ENCODE measurements at regions not wholly inside any gene's neighbourhood (a gene's known extent, or its start where the extent isn't known, plus 50 kb on each side); places are given as distances from the start of the nearest gene placed in this dataset.

DNA sequence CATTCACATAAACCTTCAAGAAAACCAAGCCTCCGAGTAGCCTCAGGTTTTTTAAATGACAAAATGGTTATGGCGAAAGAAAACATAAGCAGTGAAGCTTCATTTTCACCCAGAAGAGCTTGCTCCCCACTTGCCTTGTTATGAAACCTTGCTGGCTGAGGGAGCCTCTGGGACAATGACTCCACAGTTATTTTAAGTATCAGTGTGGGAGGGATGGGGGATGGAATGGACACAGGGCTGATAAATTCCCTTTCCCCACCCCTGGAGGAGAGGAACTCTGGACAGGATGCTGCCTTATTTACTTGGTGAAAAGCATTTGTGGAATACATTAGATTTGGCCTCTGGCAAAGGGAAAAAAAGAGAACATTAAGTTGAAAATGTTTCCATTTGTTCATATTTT is 220.7 kb upstream of the CNKSR2 start:
- TF ChIP-seq, protein P1, sequence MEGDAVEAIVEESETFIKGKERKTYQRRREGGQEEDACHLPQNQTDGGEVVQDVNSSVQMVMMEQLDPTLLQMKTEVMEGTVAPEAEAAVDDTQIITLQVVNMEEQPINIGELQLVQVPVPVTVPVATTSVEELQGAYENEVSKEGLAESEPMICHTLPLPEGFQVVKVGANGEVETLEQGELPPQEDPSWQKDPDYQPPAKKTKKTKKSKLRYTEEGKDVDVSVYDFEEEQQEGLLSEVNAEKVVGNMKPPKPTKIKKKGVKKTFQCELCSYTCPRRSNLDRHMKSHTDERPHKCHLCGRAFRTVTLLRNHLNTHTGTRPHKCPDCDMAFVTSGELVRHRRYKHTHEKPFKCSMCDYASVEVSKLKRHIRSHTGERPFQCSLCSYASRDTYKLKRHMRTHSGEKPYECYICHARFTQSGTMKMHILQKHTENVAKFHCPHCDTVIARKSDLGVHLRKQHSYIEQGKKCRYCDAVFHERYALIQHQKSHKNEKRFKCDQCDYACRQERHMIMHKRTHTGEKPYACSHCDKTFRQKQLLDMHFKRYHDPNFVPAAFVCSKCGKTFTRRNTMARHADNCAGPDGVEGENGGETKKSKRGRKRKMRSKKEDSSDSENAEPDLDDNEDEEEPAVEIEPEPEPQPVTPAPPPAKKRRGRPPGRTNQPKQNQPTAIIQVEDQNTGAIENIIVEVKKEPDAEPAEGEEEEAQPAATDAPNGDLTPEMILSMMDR (IDR thresholded peaks at IDR 0.05; ENCODE audit: insufficient read depth, low read depth, low read length): no peak
- H3K4me3 ChIP-seq (ENCODE audit: low read depth, low read length): no peak overlapping the region
- DNase-seq (ENCODE audit: low read depth): peak; percentile 51

DNA sequence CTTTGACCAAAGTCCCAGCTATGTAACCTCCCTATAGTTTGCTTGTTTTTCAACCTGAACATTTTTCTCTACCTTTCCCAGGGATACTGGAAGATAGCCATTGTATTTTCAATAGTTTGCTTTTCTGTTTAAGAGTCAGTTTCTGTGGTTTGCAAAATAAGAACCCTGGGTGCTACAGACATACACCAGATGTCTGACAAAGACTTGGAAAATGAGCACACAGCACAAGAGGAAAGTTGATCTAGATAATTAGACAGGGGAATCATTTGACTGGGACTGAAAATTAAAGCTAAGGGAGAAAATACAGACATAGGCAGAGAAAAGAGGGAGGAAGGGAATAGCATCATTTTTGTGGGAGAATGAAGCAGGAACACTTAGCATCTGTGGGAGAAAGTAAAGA is 218.3 kb upstream of the CNKSR2 start:
- TF ChIP-seq, protein P1 (IDR thresholded peaks at IDR 0.05; ENCODE audit: insufficient read depth, low read depth, low read length): no peak
- DNase-seq (ENCODE audit: low read depth): peak; percentile 1
- H3K4me3 ChIP-seq (ENCODE audit: low read depth, low read length): no peak overlapping the region

DNA sequence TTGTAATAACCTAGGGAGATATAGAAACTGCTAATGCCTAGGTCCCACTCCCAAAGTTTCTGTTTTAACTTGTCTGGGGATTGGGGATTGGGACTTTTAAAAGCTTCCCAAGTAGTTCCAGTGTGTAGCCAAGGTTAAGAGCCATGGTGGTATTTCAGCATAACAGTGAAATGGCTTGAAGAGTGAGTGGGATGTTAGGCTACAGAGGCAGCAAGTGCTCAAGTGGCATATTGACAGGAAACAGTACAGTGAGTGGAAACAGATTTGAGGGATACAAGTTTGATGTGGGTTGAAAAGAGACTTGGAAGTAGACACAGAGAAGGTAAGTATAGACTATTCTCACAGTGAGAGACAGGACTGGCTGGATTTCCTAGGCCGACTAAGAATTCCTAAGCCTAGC is 217.6 kb upstream of the CNKSR2 start:
- DNase-seq (ENCODE audit: low read depth): no peak
- TF ChIP-seq, protein P1 (IDR thresholded peaks at IDR 0.05; ENCODE audit: insufficient read depth, low read depth, low read length): no peak
- H3K4me3 ChIP-seq (ENCODE audit: low read depth, low read length): no peak overlapping the region

DNA sequence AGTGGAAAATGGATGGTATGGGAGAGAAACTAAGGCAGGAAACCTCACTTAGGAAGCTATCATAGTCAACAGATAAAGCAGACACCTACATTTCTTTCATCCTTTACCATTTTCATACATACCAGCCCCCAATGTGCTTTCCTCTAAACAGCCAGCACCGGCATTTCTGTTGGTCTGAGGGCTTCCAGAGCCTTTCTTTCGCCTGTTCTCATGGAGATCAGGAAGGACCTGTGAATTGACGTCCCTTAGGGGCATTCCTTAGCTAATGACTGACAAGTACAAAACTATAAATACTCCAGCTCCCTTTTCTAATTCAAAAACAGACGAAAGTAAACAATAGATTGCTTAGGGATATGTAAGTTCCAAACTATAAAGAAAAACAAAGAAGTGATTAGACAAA is 215.5 kb upstream of the CNKSR2 start:
- H3K4me3 ChIP-seq (ENCODE audit: low read depth, low read length): no peak overlapping the region
- no peak for DNase-seq (ENCODE audit: low read depth)
- TF ChIP-seq, protein P1 (IDR thresholded peaks at IDR 0.05; ENCODE audit: insufficient read depth, low read depth, low read length): no peak

DNA sequence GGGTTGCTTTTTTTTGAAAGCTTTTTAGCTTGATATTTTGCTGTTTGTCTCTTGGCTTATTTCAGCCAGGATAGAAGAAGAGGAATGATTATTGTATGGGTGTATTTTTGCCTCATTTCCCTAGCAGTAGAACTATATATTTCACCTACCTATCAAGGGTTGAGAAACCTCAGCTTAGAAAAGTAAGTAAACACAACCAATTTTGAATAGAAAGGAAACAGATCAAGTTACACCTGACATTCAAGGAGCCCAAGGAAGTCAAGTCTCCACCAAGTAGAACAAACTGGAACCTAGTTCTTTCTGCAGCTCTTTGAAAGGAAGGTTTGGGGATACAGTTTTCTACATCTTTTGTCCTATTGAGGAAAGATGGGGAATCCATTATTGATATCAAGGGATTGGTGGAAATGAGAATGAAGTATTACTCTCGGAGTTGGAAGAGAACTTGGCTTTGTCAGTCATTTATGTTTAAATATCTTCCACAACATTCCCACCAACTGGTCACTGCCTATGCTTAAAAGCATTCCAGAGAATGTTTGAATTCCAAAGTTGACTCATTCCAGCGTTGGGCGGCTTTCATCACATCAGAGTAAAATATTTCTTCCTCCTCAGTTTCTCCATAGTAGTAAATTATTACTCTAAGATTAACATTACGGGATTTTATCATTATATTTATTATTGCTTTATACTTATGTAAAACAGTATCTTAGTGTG is 207.8 kb upstream of the CNKSR2 start:
- no peak overlapping the region for H3K4me3 ChIP-seq (ENCODE audit: low read depth, low read length)
- DNase-seq (ENCODE audit: low read depth): no peak
- TF ChIP-seq, protein P1 (IDR thresholded peaks at IDR 0.05; ENCODE audit: insufficient read depth, low read depth, low read length): no peak

DNA sequence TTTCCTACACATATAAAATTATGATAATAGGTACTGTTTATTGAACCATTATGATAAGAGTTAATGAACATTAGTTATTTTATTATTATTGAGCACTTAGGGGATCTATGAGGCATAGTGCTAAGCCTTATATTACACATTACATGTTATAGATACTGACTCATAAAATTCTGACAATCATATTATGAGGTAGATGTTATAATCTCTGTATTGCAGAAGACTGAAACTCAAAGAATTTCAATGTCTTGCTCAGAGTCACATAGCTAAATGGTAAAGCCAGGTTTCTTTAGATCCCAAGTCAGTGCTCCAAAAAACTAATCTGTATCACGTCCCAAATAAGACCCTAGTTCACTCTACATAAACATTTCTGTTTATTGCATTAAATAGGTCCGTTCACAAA is 207.2 kb upstream of the CNKSR2 start:
- H3K4me3 ChIP-seq (ENCODE audit: low read depth, low read length): no peak overlapping the region
- no peak for DNase-seq (ENCODE audit: low read depth)
- TF ChIP-seq, protein P1 (IDR thresholded peaks at IDR 0.05; ENCODE audit: insufficient read depth, low read depth, low read length): no peak

DNA sequence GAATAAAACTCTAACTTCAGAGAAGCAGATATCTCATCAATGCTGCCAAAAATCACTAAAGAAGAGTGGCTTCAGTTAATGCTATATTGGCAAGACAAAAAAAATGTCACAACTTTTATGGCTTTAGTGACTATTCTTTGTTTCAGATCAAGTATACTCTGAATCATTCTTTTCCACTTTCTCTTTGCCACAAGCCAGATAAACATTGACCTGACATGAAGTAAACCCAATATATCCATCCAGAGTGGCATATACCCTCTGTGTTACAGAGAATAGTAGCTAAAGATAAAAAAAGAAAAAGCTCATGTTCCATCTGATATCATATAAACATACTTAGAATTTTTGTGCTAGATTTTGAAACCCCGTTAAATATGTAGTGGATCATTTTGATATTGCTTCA is 206.7 kb upstream of the CNKSR2 start:
- DNase-seq (ENCODE audit: low read depth): no peak
- no peak overlapping the region for H3K4me3 ChIP-seq (ENCODE audit: low read depth, low read length)
- TF ChIP-seq, protein P1 (IDR thresholded peaks at IDR 0.05; ENCODE audit: insufficient read depth, low read depth, low read length): no peak

Data from fibroblast of villous mesenchyme (primary cell).